HepG2 (cell line): ENCODE measurements at regions not wholly inside any gene's neighbourhood (a gene's known extent, or its start where the extent isn't known, plus 50 kb on each side); places are given as distances from the start of the nearest gene placed in this dataset.

ENCODE experiments used
- ATAC-seq: fragments of 200-7000 bp; cut with Tn5 transposase; 3 replicates; pipeline ENCODE4 v1.9.1; 2020; ENCODE audit warnings: mild to moderate bottlenecking, moderate library complexity
- BruUV-seq: library from RNA; stranded (reverse); fragments of 400-500 nt; replicated peaks from 2 replicates; lab custom pipeline; 2021; lab: Mats Ljungman, UMichigan
- CTCF ChIA-PET: fragments of 300-600 bp; formaldehyde crosslinking; extraction: SDS; loops from one replicate; lab custom pipeline; 2021; ENCODE audit warnings: low total read pairs, inconsistent platforms, low intra/inter-chr PET ratio; lab: Yijun Ruan, JAX
- POLR2A ChIA-PET: fragments of 350-600 bp; sonication (Branson Sonifier 250); formaldehyde crosslinking; loops from one replicate; lab custom pipeline; 2020; ENCODE audit warnings: antibody characterized with exemption, inconsistent platforms; lab: Yijun Ruan, JAX
- DNase-seq: peaks from one replicate; pipeline ENCODE4 v3.0.0-alpha.2; 2015; ENCODE audit warnings: low spot score
- FAIRE-seq: peaks from 3 replicates; lab custom pipeline; 2011; peaks lifted over from hg19 to GRCh38; lab: Jason Lieb, UNC
- H2AFZ ChIP-seq: one replicate; pipeline ENCODE4 v1.6.1; 2011; ENCODE audit warnings: low read length, inconsistent platforms
- H3K27ac ChIP-seq: fragments of 300-600 bp; 3 replicates; pipeline ENCODE4 v1.8.0; 2011; ENCODE audit warnings: mixed run types, mild to moderate bottlenecking, mixed read lengths, low read length, inconsistent platforms; ENCODE audit not compliant: insufficient read depth; ENCODE audit errors: extremely low read length
- H3K27me3 ChIP-seq, 2 experiments: fragments of 200-600 bp in 1 of 2; 2 replicates in 1 of 2; 3 replicates in 1 of 2; pipeline versions ENCODE4 v1.6.0 to v1.8.0; 2011; ENCODE audit warnings: low read length in 2 of 2, mild to moderate bottlenecking in 2 of 2, moderate library complexity in 2 of 2, inconsistent platforms in 1 of 2; ENCODE audit not compliant: insufficient read depth in 2 of 2, control insufficient read depth in 1 of 2
- H3K36me3 ChIP-seq, 2 experiments: fragments of 200-600 bp in 1 of 2; replicated peaks in 1 of 2; 2 replicates in 1 of 2; 3 replicates in 1 of 2; pipeline versions ENCODE4 v1.5.1 to v1.8.0; 2011; ENCODE audit warnings: low read length in 2 of 2, inconsistent platforms in 1 of 2; ENCODE audit not compliant: insufficient read depth in 2 of 2, control insufficient read depth in 1 of 2
- H3K4me1 ChIP-seq: 2 replicates; pipeline ENCODE4 v1.5.1; 2012; ENCODE audit warnings: low read length, inconsistent platforms; ENCODE audit not compliant: insufficient read depth
- H3K4me2 ChIP-seq: 2 replicates; pipeline ENCODE4 v1.6.0; 2011; ENCODE audit warnings: low read depth, low read length, inconsistent platforms
- H3K4me3 ChIP-seq, 3 experiments: fragments of 200-600 bp in 1 of 3; sonication (generic), shearing (Covaris generic) in 1 of 3; replicated peaks in 1 of 3; 2 replicates each; pipeline ENCODE4 v1.5.1; 2011 to 2016; ENCODE audit warnings: low read length in 3 of 3, inconsistent platforms in 2 of 3, low read depth in 2 of 3, mild to moderate bottlenecking in 2 of 3, control low read depth in 1 of 3, mixed read lengths in 1 of 3; ENCODE audit not compliant: insufficient read depth in 1 of 3
- H3K79me2 ChIP-seq: one replicate; pipeline ENCODE4 v1.6.1; 2011; ENCODE audit warnings: low read length, inconsistent platforms; ENCODE audit not compliant: insufficient read depth
- H3K9ac ChIP-seq: 2 replicates; pipeline ENCODE4 v1.6.0; 2011; ENCODE audit warnings: mild to moderate bottlenecking, low read depth, low read length, inconsistent platforms; ENCODE audit not compliant: insufficient read depth
- H3K9me3 ChIP-seq: 2 replicates; pipeline ENCODE4 v1.5.1; 2012; ENCODE audit warnings: mild to moderate bottlenecking, low read length
- H4K20me1 ChIP-seq: 2 replicates; pipeline ENCODE4 v1.6.0; 2011; ENCODE audit warnings: inconsistent platforms, mild to moderate bottlenecking, low read length, moderate library complexity; ENCODE audit not compliant: insufficient read depth
- ATF7-NPFF ChIP-seq: sonication (generic); formaldehyde crosslinking; IDR thresholded peaks from 2 replicates; pipeline ENCODE4 v1.8.1; 2023; ENCODE audit warnings: mild to moderate bottlenecking, low read depth, missing genetic modification reagents, moderate library complexity
- CCAR2 ChIP-seq: fragments of 200-400 bp; formaldehyde crosslinking; optimal IDR thresholded peaks from 2 replicates; pipeline ENCODE3; 2018; ENCODE audit warnings: low read depth, mild to moderate bottlenecking, low read length, moderate library complexity
- FOXK2 ChIP-seq: fragments of 450-650 bp; IDR thresholded peaks from 2 replicates; pipeline ENCODE4 v1.6.1; 2016
- MAFG ChIP-seq: sonication (generic); formaldehyde crosslinking; IDR thresholded peaks from 2 replicates; pipeline ENCODE4 v1.5.1; 2020; ENCODE audit warnings: mild to moderate bottlenecking, missing genetic modification reagents
- NAIF1 ChIP-seq: sonication (generic); formaldehyde crosslinking; IDR thresholded peaks from 2 replicates; pipeline ENCODE4 v1.5.0; 2020; ENCODE audit warnings: mild to moderate bottlenecking, missing genetic modification reagents, borderline replicate concordance
- NBN ChIP-seq: fragments of 450-650 bp; conservative IDR thresholded peaks from 2 replicates; pipeline ENCODE4 v1.6.1; 2017
- ZNF124 ChIP-seq: sonication (generic); formaldehyde crosslinking; IDR thresholded peaks from 2 replicates; pipeline ENCODE4 v1.4.0; 2020; ENCODE audit warnings: missing genetic modification reagents
- ZNF274 ChIP-seq: sonication (generic); formaldehyde crosslinking; IDR thresholded peaks from 2 replicates; pipeline ENCODE4 v1.5.1; 2020; ENCODE audit warnings: mild to moderate bottlenecking, missing genetic modification reagents
- ZNF501 ChIP-seq: sonication (generic); formaldehyde crosslinking; IDR thresholded peaks from 2 replicates; pipeline ENCODE4 v1.5.1; 2020; ENCODE audit warnings: mild to moderate bottlenecking, moderate library complexity, missing genetic modification reagents
- ZNF562 ChIP-seq: sonication (generic); formaldehyde crosslinking; IDR thresholded peaks from 2 replicates; pipeline ENCODE4 v1.8.0; 2022; ENCODE audit warnings: missing genetic modification reagents, borderline replicate concordance
- WGBS: methylation state at CpG from one replicate; pipeline ENCODE4 v1.1.6; 2017; ENCODE audit warnings: low lambda C conversion rate; 5-methylcytosine and 5-hydroxymethylcytosine counted together
- in situ Hi-C: cut with HindIII; loops from 2 replicates; pipeline ENCODE4 v1.10.0; 2017; ENCODE audit warnings: low pct_unique_long_range_greater_than_20kb; ENCODE audit not compliant: extremely low pct_ligation_motif_present
- intact Hi-C: fragments of 100-400 bp; cut with micrococcal nuclease; formaldehyde crosslinking; loops from one replicate; pipeline ENCODE4 v1.10.0; 2022; ENCODE audit not compliant: unreplicated experiment
- TF ChIP-seq, protein P1 (sequence below): sonication (generic); formaldehyde crosslinking; IDR thresholded peaks from 2 replicates; pipeline ENCODE4 v1.4.0; 2020; ENCODE audit warnings: missing genetic modification reagents; ENCODE audit errors: not compliant biosample characterization
- TF ChIP-seq, protein P2 (sequence below): sonication (generic); formaldehyde crosslinking; IDR thresholded peaks from 2 replicates; pipeline ENCODE4 v1.8.1; 2023; ENCODE audit warnings: mild to moderate bottlenecking, missing genetic modification reagents, borderline replicate concordance
- TF ChIP-seq, protein P3 (sequence below): IDR thresholded peaks from 2 replicates; pipeline ENCODE4 v1.6.1; 2016; ENCODE audit warnings: missing biosample characterization, missing genetic modification reagents, low read depth

DNA sequence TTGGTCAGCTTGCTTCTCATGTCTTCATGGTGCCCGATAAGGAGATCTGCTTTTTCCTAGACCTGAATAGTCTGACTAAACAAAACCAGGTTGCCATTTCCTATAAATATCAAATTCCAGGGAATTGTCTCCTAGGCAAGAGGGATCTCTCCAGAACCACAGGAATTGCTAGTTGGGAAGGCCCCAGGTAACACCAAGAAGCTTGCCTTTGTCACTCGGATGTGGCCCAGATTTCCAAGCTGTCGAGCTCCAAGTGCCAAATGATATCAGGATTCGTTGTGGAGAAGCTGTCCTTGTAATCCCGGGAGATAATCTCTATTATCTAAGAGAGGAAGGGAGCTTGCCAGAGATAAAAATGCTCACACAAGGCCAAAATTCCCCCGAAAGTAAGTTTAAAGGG, 1288.5 kb upstream of the AUTS2 start (continued):
- TF ChIP-seq, protein P1, sequence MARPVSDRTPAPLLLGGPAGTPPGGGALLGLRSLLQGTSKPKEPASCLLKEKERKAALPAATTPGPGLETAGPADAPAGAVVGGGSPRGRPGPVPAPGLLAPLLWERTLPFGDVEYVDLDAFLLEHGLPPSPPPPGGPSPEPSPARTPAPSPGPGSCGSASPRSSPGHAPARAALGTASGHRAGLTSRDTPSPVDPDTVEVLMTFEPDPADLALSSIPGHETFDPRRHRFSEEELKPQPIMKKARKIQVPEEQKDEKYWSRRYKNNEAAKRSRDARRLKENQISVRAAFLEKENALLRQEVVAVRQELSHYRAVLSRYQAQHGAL (CRISPR knock-in tag) = no peak
- TF ChIP-seq, all 625 proteins: peak for 0

DNA sequence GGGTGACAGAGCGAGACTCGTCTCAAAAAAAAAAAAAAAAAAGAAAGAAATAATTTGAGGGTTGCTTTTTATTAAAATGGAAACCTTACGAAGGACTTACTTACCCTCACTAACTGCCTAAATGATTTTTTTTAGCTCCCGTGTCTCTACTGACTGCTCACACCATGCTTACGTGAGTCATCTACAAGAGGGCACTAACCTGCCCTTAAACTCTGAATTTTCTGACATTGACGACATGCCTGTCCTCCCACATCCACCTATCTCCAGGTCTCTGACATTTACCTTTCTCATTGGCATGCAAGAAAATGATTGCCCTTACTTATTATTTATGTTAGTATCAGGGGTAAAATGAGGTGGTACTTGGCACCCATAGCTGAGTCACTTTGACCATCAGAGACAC, 1286.3 kb upstream of the AUTS2 start:
- POLR2A ChIA-PET = no interaction called here
- no peaks in the 10 kb centered on the region for H3K4me1 ChIP-seq
- H3K9ac ChIP-seq = no peak overlapping the region
- H3K4me2 ChIP-seq = no peak overlapping the region
- in situ Hi-C loops = no loop called here
- H4K20me1 ChIP-seq = no peaks in the 10 kb centered on the region
- peaks cover 14% of the 10 kb centered on the region for H3K9me3 ChIP-seq
- WGBS = 45% methylated on average over 6 of the region's 6 CpGs
- intact Hi-C loops = no loop called here
- ATAC-seq = no peak
- no peak overlapping the region for H2AFZ ChIP-seq
- FAIRE-seq = no peak
- no peak overlapping the region for H3K27ac ChIP-seq
- H3K79me2 ChIP-seq = no peaks in the 10 kb centered on the region
- BruUV-seq = no TSS peak
- no peaks in the 10 kb centered on the region for H3K27me3 ChIP-seq
- H3K4me3 ChIP-seq = no peak overlapping the region
- CTCF ChIA-PET = no interaction called here
- TF ChIP-seq ZNF274 (CRISPR knock-in tag) = no peak
- no peak for TF ChIP-seq NBN
- no peak for TF ChIP-seq ZNF124
- TF ChIP-seq FOXK2 = no peak
- no peak for TF ChIP-seq ZNF562 (CRISPR knock-in tag)
- TF ChIP-seq CCAR2 = no peak
- TF ChIP-seq ZNF501 (CRISPR knock-in tag) = no peak
- TF ChIP-seq MAFG (CRISPR knock-in tag) = no peak
- TF ChIP-seq ATF7-NPFF = no peak
- no peak for TF ChIP-seq NAIF1
- TF ChIP-seq, protein P2, sequence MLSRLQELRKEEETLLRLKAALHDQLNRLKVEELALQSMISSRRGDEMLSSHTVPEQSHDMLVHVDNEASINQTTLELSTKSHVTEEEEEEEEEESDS (CRISPR knock-in tag) = no peak
- TF ChIP-seq, protein P3, sequence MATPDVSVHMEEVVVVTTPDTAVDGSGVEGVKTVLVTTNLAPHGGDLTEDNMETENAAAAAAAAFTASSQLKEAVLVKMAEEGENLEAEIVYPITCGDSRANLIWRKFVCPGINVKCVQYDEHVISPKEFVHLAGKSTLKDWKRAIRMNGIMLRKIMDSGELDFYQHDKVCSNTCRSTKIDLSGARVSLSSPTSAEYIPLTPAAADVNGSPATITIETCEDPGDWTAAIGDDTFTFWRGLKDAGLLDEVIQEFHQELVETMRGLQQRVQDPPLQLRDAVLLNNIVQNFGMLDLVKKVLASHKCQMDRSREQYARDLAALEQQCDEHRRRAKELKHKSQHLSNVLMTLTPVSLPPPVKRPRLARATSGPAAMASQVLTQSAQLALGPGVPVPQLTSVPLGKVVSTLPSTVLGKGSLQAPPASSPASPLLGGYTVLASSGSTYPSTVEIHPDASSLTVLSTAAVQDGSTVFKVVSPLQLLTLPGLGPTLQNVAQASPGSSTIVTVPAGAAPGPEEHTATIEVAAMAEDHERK = no peak
- no peaks in the 10 kb centered on the region for H3K36me3 ChIP-seq
- no peak for DNase-seq
